Gastrocnemius medialis (tissue), 4 donors: ENCODE measurements at regions not wholly inside any gene's neighbourhood (a gene's known extent, or its start where the extent isn't known, plus 50 kb on each side); places are given as distances from the start of the nearest gene placed in this dataset.

Experiments used
- ATAC-seq, 2 donors: fragments of 150-250 bp; one replicate each; pipeline ENCODE4 v1.9.1; 2016
- DNase-seq, 2 donors: peaks; one replicate each; pipeline ENCODE4 v3.0.0-alpha.2; 2019
- H3K27ac ChIP-seq, 4 donors: fragments of 200-600 bp; sonication (generic); 1 replicate in 1 of 4; 2 replicates in 3 of 4; pipeline ENCODE4 v1.5.1; 2016 to 2018; ENCODE audit warnings: mild to moderate bottlenecking in 2 of 4, moderate library complexity in 1 of 4
- H3K27me3 ChIP-seq, 3 donors: fragments of 200-600 bp; sonication (generic) in 2 of 3; 1 replicate in 1 of 3; 2 replicates in 2 of 3; pipeline versions ENCODE4 v1.5.1 to v1.6.0; 2016 to 2019; ENCODE audit warnings: mild to moderate bottlenecking in 1 of 3, moderate library complexity in 1 of 3
- H3K36me3 ChIP-seq, 2 donors: fragments of 200-600 bp; sonication (generic) in 1 of 2; one replicate each; pipeline ENCODE4 v1.5.1; 2017 to 2018
- H3K4me1 ChIP-seq, 2 donors: fragments of 200-600 bp; sonication (generic) in 1 of 2; one replicate each; pipeline ENCODE4 v1.5.1; 2016 to 2017; ENCODE audit warnings: mild to moderate bottlenecking in 2 of 2
- H3K4me3 ChIP-seq, 4 donors: fragments of 200-600 bp; sonication (generic) in 3 of 4; 1 replicate in 1 of 4; 2 replicates in 3 of 4; pipeline ENCODE4 v1.5.1; 2016 to 2019; ENCODE audit warnings: mild to moderate bottlenecking in 2 of 4
- H3K9me3 ChIP-seq, 3 donors: fragments of 200-600 bp; sonication (generic) in 2 of 3; 1 replicate in 1 of 3; 2 replicates in 2 of 3; pipeline ENCODE4 v1.5.1; 2016 to 2019
- CTCF ChIP-seq, 5 experiments: fragments of 450-650 bp in 3 of 5; fragments of 200-600 bp in 2 of 5; sonication (generic) in 2 of 5; IDR thresholded peaks in 4 of 5; conservative IDR thresholded peaks in 1 of 5; 1 replicate in 4 of 5; 2 replicates in 1 of 5; pipeline ENCODE4 v1.5.1; 2016 to 2019; ENCODE audit warnings: antibody characterized with exemption in 5 of 5, mild to moderate bottlenecking in 3 of 5, moderate library complexity in 3 of 5
- POLR2A ChIP-seq, 2 donors: fragments of 450-650 bp; IDR thresholded peaks; one replicate each; pipeline ENCODE4 v1.6.1; 2017; ENCODE audit warnings: antibody characterized with exemption in 2 of 2, mild to moderate bottlenecking in 2 of 2, moderate library complexity in 2 of 2
- in situ Hi-C, 4 donors: fragments of 200-750 bp; cut with MboI; loops; one replicate each; pipeline versions ENCODE4 v1.15.0 to v1.8.0; 2017; ENCODE audit warnings: low sequenced_read_pairs in 4 of 4
- intact Hi-C: fragments of 100-400 bp; cut with DNase I; formaldehyde crosslinking; loops from one replicate; pipeline ENCODE4 v1.15.1; 2023; ENCODE audit warnings: low total_unique reads

- peaks cover 0 to 2% (median 0%) of the 10 kb centered on the region in 3 donors for H3K27me3 ChIP-seq
- no peaks in the 10 kb centered on the region for H3K4me1 ChIP-seq
- H3K36me3 ChIP-seq = no peaks in the 10 kb centered on the region
- no peak overlapping the region for H3K27ac ChIP-seq
- intact Hi-C loops (no loop called here), in situ Hi-C loops (no loop called here)
- TF ChIP-seq CTCF (IDR thresholded peaks at IDR 0.05 in 4 of 5, conservative IDR thresholded peaks at IDR 0.05 in 1 of 5) (no peak), POLR2A (IDR thresholded peaks at IDR 0.05) (no peak)
- no peaks in the 10 kb centered on the region for H3K9me3 ChIP-seq
- DNase-seq = no peak
- H3K4me3 ChIP-seq = no peak overlapping the region
- ATAC-seq = no peak
Observed at GRCh38 chr22:49192180-49192856, 635.4 kb downstream of the BRD1 start.

- Histone ChIP-seq H3K9me3 (no peaks in the 10 kb centered on the region), H3K27me3 (peaks cover 0 to 5% (median 0%) of the 10 kb centered on the region in 3 donors), H3K36me3 (no peaks in the 10 kb centered on the region), H3K4me3 (no peak overlapping the region), H3K27ac (no peak overlapping the region), H3K4me1 (no peaks in the 10 kb centered on the region)
- no peak for ATAC-seq
- DNase-seq = no peak
- in situ Hi-C loops = no loop called here
- intact Hi-C loops = no loop called here
- TF ChIP-seq POLR2A (IDR thresholded peaks at IDR 0.05) = no peak
- TF ChIP-seq CTCF (IDR thresholded peaks at IDR 0.05 in 4 of 5, conservative IDR thresholded peaks at IDR 0.05 in 1 of 5) = no peak
Observed at GRCh38 chr22:49191506-49191980, 636.1 kb downstream of the BRD1 start.

- in situ Hi-C loops (no loop called here), intact Hi-C loops (no loop called here)
- DNase-seq = no peak
Observed at GRCh38 chr22:49190816-49191505, 636.7 kb downstream of the BRD1 start.

GRCh38 chr22:49189871-49190270 lies 637.8 kb downstream of the BRD1 start:
- DNase-seq = no peak
- Histone ChIP-seq H3K9me3 (no peaks in the 10 kb centered on the region), H3K27ac (no peak overlapping the region), H3K4me3 (no peak overlapping the region), H3K36me3 (no peaks in the 10 kb centered on the region), H3K4me1 (no peaks in the 10 kb centered on the region), H3K27me3 (peaks cover 0 to 5% (median 0%) of the 10 kb centered on the region in 3 donors)
- intact Hi-C loops = no loop called here
- in situ Hi-C loops = no loop called here
- ATAC-seq = no peak
- TF ChIP-seq POLR2A (IDR thresholded peaks at IDR 0.05) (no peak), CTCF (IDR thresholded peaks at IDR 0.05 in 4 of 5, conservative IDR thresholded peaks at IDR 0.05 in 1 of 5) (no peak)

More at GRCh38 chr22:49190816-49191505, 636.7 kb downstream of the BRD1 start:
- no peak for ATAC-seq
- H3K27me3 ChIP-seq = peaks cover 0 to 5% (median 0%) of the 10 kb centered on the region in 3 donors
- no peak overlapping the region for H3K27ac ChIP-seq
- no peak overlapping the region for H3K4me3 ChIP-seq
- H3K9me3 ChIP-seq = no peaks in the 10 kb centered on the region
- no peaks in the 10 kb centered on the region for H3K4me1 ChIP-seq
- H3K36me3 ChIP-seq = no peaks in the 10 kb centered on the region
- TF ChIP-seq POLR2A (IDR thresholded peaks at IDR 0.05) = no peak
- no peak for TF ChIP-seq CTCF (IDR thresholded peaks at IDR 0.05 in 4 of 5, conservative IDR thresholded peaks at IDR 0.05 in 1 of 5)
